ENCODE measurements at regions not wholly inside any gene's neighbourhood (a gene's known extent, or its start where the extent isn't known, plus 50 kb on each side); places are given as distances from the start of the nearest gene placed in this dataset.

GRCh38 chr1:98500324-98500723 is 161.2 kb upstream of the SNX7 start:
- no peak for DNase-seq
- Histone ChIP-seq H3K9me3 (replicated peaks) (peaks cover 4% of the 10 kb centered on the region), H3K36me3 (no peaks in the 10 kb centered on the region), H3K27ac (no peak overlapping the region), H3K4me1 (no peaks in the 10 kb centered on the region), H3K27me3 (no peaks in the 10 kb centered on the region), H3K4me3 (no peak overlapping the region)

GRCh38 chr1:98498651-98499050 is 162.9 kb upstream of the SNX7 start:
- no peak overlapping the region for H3K4me3 ChIP-seq
- no peaks in the 10 kb centered on the region for H3K27me3 ChIP-seq
- H3K36me3 ChIP-seq, result no peaks in the 10 kb centered on the region
- H3K4me1 ChIP-seq, result no peaks in the 10 kb centered on the region
- H3K9me3 ChIP-seq (replicated peaks), result peaks cover 4% of the 10 kb centered on the region
- DNase-seq, result no peak
- no peak overlapping the region for H3K27ac ChIP-seq

GRCh38 chr1:98497497-98497896 is 164.0 kb upstream of the SNX7 start:
- no peaks in the 10 kb centered on the region for H3K36me3 ChIP-seq
- H3K4me3 ChIP-seq, result no peak overlapping the region
- peaks cover 3% of the 10 kb centered on the region for H3K9me3 ChIP-seq (replicated peaks)
- no peaks in the 10 kb centered on the region for H3K4me1 ChIP-seq
- no peaks in the 10 kb centered on the region for H3K27me3 ChIP-seq
- DNase-seq, result no peak
- no peak overlapping the region for H3K27ac ChIP-seq

GRCh38 chr1:98496256-98496995 is 165.1 kb upstream of the SNX7 start:
- no peak overlapping the region for H3K27ac ChIP-seq
- no peak for DNase-seq
- H3K4me1 ChIP-seq, result no peaks in the 10 kb centered on the region
- no peaks in the 10 kb centered on the region for H3K36me3 ChIP-seq
- no peak overlapping the region for H3K4me3 ChIP-seq
- H3K27me3 ChIP-seq, result no peaks in the 10 kb centered on the region
- no peaks in the 10 kb centered on the region for H3K9me3 ChIP-seq (replicated peaks)

- H3K27me3 ChIP-seq, result no peaks in the 10 kb centered on the region
- no peaks in the 10 kb centered on the region for H3K36me3 ChIP-seq
- H3K4me1 ChIP-seq, result no peaks in the 10 kb centered on the region
- H3K27ac ChIP-seq, result no peak overlapping the region
- H3K9me3 ChIP-seq (replicated peaks), result no peaks in the 10 kb centered on the region
- no peak overlapping the region for H3K4me3 ChIP-seq
- DNase-seq, result no peak
Measured at GRCh38 chr1:98493469-98493868, 168.1 kb upstream of the SNX7 start.

- Histone ChIP-seq H3K27ac (no peak overlapping the region), H3K36me3 (no peaks in the 10 kb centered on the region), H3K27me3 (no peaks in the 10 kb centered on the region), H3K4me3 (no peak overlapping the region), H3K4me1 (no peaks in the 10 kb centered on the region), H3K9me3 (replicated peaks) (no peaks in the 10 kb centered on the region)
- no peak for DNase-seq
Measured at GRCh38 chr1:98490099-98490498, 171.4 kb upstream of the SNX7 start.

GRCh38 chr1:98487620-98488019 is 173.9 kb upstream of the SNX7 start:
- no peaks in the 10 kb centered on the region for H3K36me3 ChIP-seq
- DNase-seq, result no peak
- no peak overlapping the region for H3K27ac ChIP-seq
- no peaks in the 10 kb centered on the region for H3K4me1 ChIP-seq
- no peak overlapping the region for H3K4me3 ChIP-seq
- no peaks in the 10 kb centered on the region for H3K9me3 ChIP-seq (replicated peaks)
- H3K27me3 ChIP-seq, result no peaks in the 10 kb centered on the region

GRCh38 chr1:98482611-98483010 is 178.9 kb upstream of the SNX7 start:
- DNase-seq, result no peak
- Histone ChIP-seq H3K27ac (no peak overlapping the region), H3K4me3 (no peak overlapping the region), H3K27me3 (no peaks in the 10 kb centered on the region), H3K36me3 (no peaks in the 10 kb centered on the region), H3K9me3 (replicated peaks) (no peaks in the 10 kb centered on the region), H3K4me1 (peaks cover 13% of the 10 kb centered on the region)

- Histone ChIP-seq H3K27me3 (no peaks in the 10 kb centered on the region), H3K4me1 (peaks cover 13% of the 10 kb centered on the region), H3K27ac (peak overlapping the region; percentile 20; the same call in 1 of the 2 replicates), H3K4me3 (no peak overlapping the region), H3K9me3 (replicated peaks) (no peaks in the 10 kb centered on the region), H3K36me3 (no peaks in the 10 kb centered on the region)
- no peak for DNase-seq
Measured at GRCh38 chr1:98480271-98480670, 181.2 kb upstream of the SNX7 start.

- H3K27ac ChIP-seq, result no peak overlapping the region
- no peaks in the 10 kb centered on the region for H3K36me3 ChIP-seq
- no peak overlapping the region for H3K4me3 ChIP-seq
- no peak for DNase-seq
- no peaks in the 10 kb centered on the region; the same call in 1 of the 2 replicates for H3K27me3 ChIP-seq
- H3K9me3 ChIP-seq (replicated peaks), result no peaks in the 10 kb centered on the region
- peaks cover 13% of the 10 kb centered on the region for H3K4me1 ChIP-seq
Measured at GRCh38 chr1:98478121-98478520, 183.4 kb upstream of the SNX7 start.

GRCh38 chr1:98472878-98473277 is 188.6 kb upstream of the SNX7 start:
- Histone ChIP-seq H3K27ac (no peak overlapping the region), H3K36me3 (no peaks in the 10 kb centered on the region), H3K9me3 (replicated peaks) (no peaks in the 10 kb centered on the region), H3K27me3 (no peaks in the 10 kb centered on the region; the same call in 1 of the 2 replicates), H3K4me3 (no peak overlapping the region), H3K4me1 (no peaks in the 10 kb centered on the region)
- no peak for DNase-seq

GRCh38 chr1:98471633-98472032 is 189.9 kb upstream of the SNX7 start:
- H3K9me3 ChIP-seq (replicated peaks), result no peaks in the 10 kb centered on the region
- no peak overlapping the region for H3K4me3 ChIP-seq
- H3K27me3 ChIP-seq, result no peaks in the 10 kb centered on the region; the same call in 1 of the 2 replicates
- DNase-seq, result no peak
- H3K4me1 ChIP-seq, result no peaks in the 10 kb centered on the region
- H3K27ac ChIP-seq, result no peak overlapping the region
- H3K36me3 ChIP-seq, result no peaks in the 10 kb centered on the region

- H3K4me3 ChIP-seq, result no peak overlapping the region
- H3K4me1 ChIP-seq, result no peaks in the 10 kb centered on the region
- no peak overlapping the region for H3K27ac ChIP-seq
- no peaks in the 10 kb centered on the region for H3K36me3 ChIP-seq
- no peaks in the 10 kb centered on the region for H3K9me3 ChIP-seq (replicated peaks)
- peak in 1 of 2 experiments; percentile 61 for DNase-seq
- no peaks in the 10 kb centered on the region for H3K27me3 ChIP-seq
Measured at GRCh38 chr1:98468111-98468717, 193.3 kb upstream of the SNX7 start.

- Histone ChIP-seq H3K4me3 (no peak overlapping the region), H3K27ac (no peak overlapping the region), H3K9me3 (replicated peaks) (no peaks in the 10 kb centered on the region), H3K36me3 (no peaks in the 10 kb centered on the region), H3K27me3 (no peaks in the 10 kb centered on the region), H3K4me1 (no peaks in the 10 kb centered on the region)
- no peak for DNase-seq
Measured at GRCh38 chr1:98467586-98467985, 193.9 kb upstream of the SNX7 start.

- H3K36me3 ChIP-seq, result no peaks in the 10 kb centered on the region
- H3K27me3 ChIP-seq, result no peaks in the 10 kb centered on the region
- H3K9me3 ChIP-seq (replicated peaks), result no peaks in the 10 kb centered on the region
- H3K4me1 ChIP-seq, result no peaks in the 10 kb centered on the region
- no peak overlapping the region for H3K27ac ChIP-seq
- DNase-seq, result no peak
- H3K4me3 ChIP-seq, result no peak overlapping the region
Measured at GRCh38 chr1:98467122-98467521, 194.4 kb upstream of the SNX7 start.

GRCh38 chr1:98461873-98462385 is 199.6 kb upstream of the SNX7 start:
- Histone ChIP-seq H3K27me3 (no peaks in the 10 kb centered on the region), H3K27ac (no peak overlapping the region), H3K9me3 (replicated peaks) (no peaks in the 10 kb centered on the region), H3K36me3 (no peaks in the 10 kb centered on the region), H3K4me3 (no peak overlapping the region), H3K4me1 (no peaks in the 10 kb centered on the region)
- no peak for DNase-seq

All from SJCRH30 (cell line).